Fibroblast of lung (primary cell): ENCODE measurements at regions not wholly inside any gene's neighbourhood (a gene's known extent, or its start where the extent isn't known, plus 50 kb on each side); places are given as distances from the start of the nearest gene placed in this dataset.
"Not testable (repeated sequence)": the region's sequence is repeated elsewhere in the genome, so short reads cannot be mapped to it uniquely, and the experiment has no call there.

Experiments used
- DNase-seq, 2 donors: peaks; one replicate each; pipeline versions ENCODE4 v3.0.0 to v3.0.0-alpha.2; 2010; ENCODE audit warnings: low read depth in 2 of 2
- H2AFZ ChIP-seq: 2 replicates; pipeline ENCODE4 v1.5.1; 2012; ENCODE audit warnings: low read length, control low read depth, inconsistent platforms
- H3K27ac ChIP-seq: 2 replicates; pipeline ENCODE4 v1.5.1; 2011; ENCODE audit warnings: low read length, control low read depth; ENCODE audit not compliant: insufficient read depth
- H3K27me3 ChIP-seq: 2 replicates; pipeline ENCODE4 v1.5.1; 2011; ENCODE audit warnings: mild to moderate bottlenecking, low read length; ENCODE audit not compliant: control insufficient read depth, insufficient read depth
- H3K36me3 ChIP-seq: 2 replicates; pipeline ENCODE4 v1.5.1; 2011; ENCODE audit warnings: low read length; ENCODE audit not compliant: control insufficient read depth, insufficient read depth
- H3K4me1 ChIP-seq: 2 replicates; pipeline ENCODE4 v1.5.1; 2011; ENCODE audit warnings: low read length; ENCODE audit not compliant: control insufficient read depth, insufficient read depth; ENCODE audit errors: extremely low read depth
- H3K4me2 ChIP-seq: 2 replicates; pipeline ENCODE4 v1.5.1; 2011; ENCODE audit warnings: low read length, control low read depth; ENCODE audit not compliant: insufficient read depth; ENCODE audit errors: extremely low read depth
- H3K4me3 ChIP-seq, 4 experiments: fragments of 200-600 bp in 1 of 4; sonication (generic) in 1 of 4; replicated peaks in 1 of 4; 2 replicates each; pipeline ENCODE4 v1.5.1; 2011 to 2016; ENCODE audit warnings: low read length in 4 of 4, low read depth in 3 of 4, mild to moderate bottlenecking in 3 of 4, control low read depth in 2 of 4, inconsistent platforms in 1 of 4, mixed read lengths in 1 of 4; ENCODE audit not compliant: insufficient read depth in 1 of 4; ENCODE audit errors: control extremely low read depth in 1 of 4
- H3K79me2 ChIP-seq: 2 replicates; pipeline ENCODE4 v1.5.1; 2012; ENCODE audit warnings: mild to moderate bottlenecking, low read length, inconsistent platforms; ENCODE audit not compliant: control insufficient read depth, insufficient read depth
- H3K9ac ChIP-seq: 2 replicates; pipeline ENCODE4 v1.5.1; 2011; ENCODE audit warnings: mild to moderate bottlenecking, low read length, control low read depth; ENCODE audit not compliant: insufficient read depth
- H3K9me3 ChIP-seq: 2 replicates; pipeline ENCODE4 v1.5.1; 2012; ENCODE audit warnings: low read depth, low read length; ENCODE audit not compliant: control insufficient read depth, insufficient read depth
- H4K20me1 ChIP-seq: 2 replicates; pipeline ENCODE4 v1.5.1; 2011; ENCODE audit warnings: low read length; ENCODE audit not compliant: control insufficient read depth, insufficient read depth; ENCODE audit errors: extremely low read depth

DNA sequence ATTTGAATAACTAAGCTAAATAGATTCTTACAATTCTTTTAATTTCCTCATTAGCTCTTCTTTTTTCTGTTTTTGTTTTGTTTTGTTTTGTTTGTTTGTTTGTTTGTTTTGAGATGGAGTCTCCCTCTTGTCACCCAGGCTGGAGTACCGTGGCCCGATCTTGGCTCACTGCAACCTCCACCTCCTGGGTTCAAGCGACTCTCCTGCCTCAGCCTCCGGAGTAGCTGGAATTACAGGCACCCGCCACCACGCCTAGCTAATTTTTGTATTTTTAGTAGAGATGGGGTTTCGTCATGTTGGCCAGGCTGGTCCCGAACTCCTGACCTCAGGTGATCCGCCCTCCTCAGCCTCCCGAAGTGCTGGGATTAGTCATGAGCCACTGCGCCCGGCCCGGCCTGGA, 70.7 kb upstream of the ZNF658 start:
- H3K4me3 ChIP-seq, H4K20me1 ChIP-seq: not testable (repeated sequence)

DNA sequence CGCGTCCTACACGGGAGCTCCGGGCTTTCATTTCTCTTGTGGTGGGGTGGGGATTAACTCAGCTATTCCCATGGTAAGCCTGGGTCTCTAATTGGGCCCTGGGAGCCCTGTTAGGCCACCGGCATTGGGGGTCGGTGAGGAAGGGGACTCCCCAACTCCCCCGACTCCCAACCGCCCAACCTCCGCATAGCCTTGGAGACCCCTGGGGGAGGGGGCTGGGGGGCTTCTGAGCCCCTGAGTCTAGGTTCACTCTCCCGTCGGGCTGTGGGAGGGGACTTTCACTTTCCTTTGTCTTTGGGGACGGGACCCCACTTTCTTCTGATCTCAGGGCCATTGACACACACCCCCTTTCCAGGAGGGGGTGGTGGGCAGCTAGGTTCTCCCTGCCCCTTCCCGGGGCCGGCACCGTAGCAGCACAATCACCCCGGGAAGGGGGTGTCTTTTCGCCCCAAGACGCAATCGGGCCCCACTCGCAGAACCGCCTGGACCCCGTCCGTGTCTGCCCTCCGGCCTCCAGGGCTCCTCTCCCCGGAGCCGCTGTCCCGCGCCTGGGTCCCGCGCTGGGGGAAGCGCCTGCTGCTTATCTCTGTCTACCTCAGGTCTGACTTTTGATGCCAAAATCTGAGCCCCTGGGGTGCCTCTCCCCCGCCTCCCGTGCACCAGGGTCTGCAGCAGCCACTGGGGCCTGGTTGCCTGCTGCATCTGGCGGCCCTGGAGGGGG, 69.6 kb upstream of the ZNF658 start:
- not testable (repeated sequence) for DNase-seq, H3K9ac ChIP-seq, H3K9me3 ChIP-seq, H2AFZ ChIP-seq, H3K4me1 ChIP-seq, H3K79me2 ChIP-seq, H3K36me3 ChIP-seq, H3K4me2 ChIP-seq, H4K20me1 ChIP-seq, H3K27me3 ChIP-seq, H3K4me3 ChIP-seq, H3K27ac ChIP-seq

More for the DNA sequence above, 70.7 kb upstream of the ZNF658 start:
- H3K9ac ChIP-seq, DNase-seq, H3K9me3 ChIP-seq, H2AFZ ChIP-seq, H3K4me1 ChIP-seq, H3K36me3 ChIP-seq, H3K27me3 ChIP-seq, H3K4me2 ChIP-seq, H3K79me2 ChIP-seq, H3K27ac ChIP-seq: not testable (repeated sequence)

DNA sequence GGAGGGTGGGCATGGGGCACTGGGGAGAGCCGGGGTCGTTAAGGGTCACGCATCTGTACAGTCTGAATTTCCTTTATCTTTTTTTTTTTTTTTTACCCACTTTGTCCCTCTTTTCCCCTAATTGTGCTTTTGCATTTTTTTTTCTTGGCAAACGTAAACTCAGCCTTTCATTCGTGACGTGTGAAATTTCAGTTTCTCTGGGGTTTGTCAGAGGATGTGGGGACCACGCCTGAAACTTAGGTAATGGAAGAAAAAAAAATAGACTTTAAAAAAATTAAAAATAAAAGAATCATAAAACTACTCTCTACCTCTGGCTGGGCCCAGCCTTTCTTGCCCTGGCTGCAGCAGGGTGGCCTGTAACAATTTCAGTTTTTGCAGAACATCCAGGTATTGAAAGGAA, 68.3 kb upstream of the ZNF658 start:
- not testable (repeated sequence) for DNase-seq, H3K9ac ChIP-seq, H3K4me1 ChIP-seq, H3K36me3 ChIP-seq, H3K4me3 ChIP-seq, H2AFZ ChIP-seq, H4K20me1 ChIP-seq, H3K27me3 ChIP-seq, H3K27ac ChIP-seq, H3K9me3 ChIP-seq, H3K79me2 ChIP-seq, H3K4me2 ChIP-seq

DNA sequence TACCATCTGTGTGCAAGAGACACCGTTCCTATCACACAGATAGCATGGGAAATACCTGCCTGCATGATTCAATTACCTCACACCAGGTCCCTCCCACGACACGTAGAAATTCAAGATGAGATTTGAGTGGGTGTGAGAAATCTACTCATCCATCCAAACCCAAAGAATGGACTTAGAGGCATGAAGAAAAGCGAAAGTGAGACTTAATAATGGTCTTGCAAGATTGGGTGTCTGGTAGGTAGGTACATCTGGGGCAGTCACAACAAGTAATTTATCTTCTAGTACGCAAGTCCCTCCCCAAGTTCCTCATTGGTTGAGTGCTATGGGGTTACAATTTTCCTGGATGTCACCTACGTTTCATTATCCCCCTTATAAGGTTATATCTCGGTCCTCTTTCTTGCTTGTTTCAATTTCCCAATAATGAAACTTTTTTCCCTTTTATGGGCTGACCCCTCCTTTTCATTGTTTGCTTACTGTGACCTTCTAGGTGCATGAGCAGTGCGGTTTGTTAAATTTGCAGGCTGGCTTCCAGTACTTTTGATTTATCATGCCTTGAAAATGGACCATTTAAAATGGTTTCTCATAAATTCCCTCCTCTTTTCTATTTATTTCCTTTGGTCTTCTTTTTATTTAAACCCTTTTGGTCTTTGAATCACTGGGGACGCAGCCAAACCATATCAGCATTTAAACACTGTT, 63.1 kb upstream of the ZNF658 start:
- H3K27me3 ChIP-seq, DNase-seq, H3K4me3 ChIP-seq, H3K9ac ChIP-seq, H3K79me2 ChIP-seq, H3K4me2 ChIP-seq, H4K20me1 ChIP-seq, H3K27ac ChIP-seq, H3K4me1 ChIP-seq, H2AFZ ChIP-seq, H3K9me3 ChIP-seq, H3K36me3 ChIP-seq: not testable (repeated sequence)
